ENCODE measurements at regions not wholly inside any gene's neighbourhood (a gene's known extent, or its start where the extent isn't known, plus 50 kb on each side); places are given as distances from the start of the nearest gene placed in this dataset.

DNA sequence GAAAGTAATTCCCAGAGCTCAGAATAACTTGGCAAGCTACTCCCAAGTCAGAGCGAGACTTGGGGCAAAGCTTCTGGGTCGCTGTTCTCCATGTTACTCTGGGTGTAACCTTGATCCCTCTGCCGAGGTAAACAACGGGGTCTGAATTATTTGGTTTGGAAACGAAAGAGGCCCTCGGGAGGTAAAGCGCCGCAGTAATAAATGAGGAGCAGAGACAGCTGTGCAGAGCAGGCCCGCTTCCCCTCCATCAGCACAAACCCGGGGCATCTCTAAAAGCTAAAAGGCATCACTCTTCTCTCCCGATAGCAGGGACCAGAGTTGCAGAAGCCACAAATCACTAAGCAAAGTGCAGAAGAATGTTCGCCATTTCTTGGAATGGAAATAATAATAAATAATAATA is 561.5 kb downstream of the BCOR start:
- TF ChIP-seq CTCF (IDR thresholded peaks at IDR 0.05) (no peak), POLR2A (IDR thresholded peaks at IDR 0.05) (no peak), EP300 (IDR thresholded peaks at IDR 0.05) (no peak)

Data from ovary (tissue), 3 donors.